ENCODE measurements at regions not wholly inside any gene's neighbourhood (a gene's known extent, or its start where the extent isn't known, plus 50 kb on each side); places are given as distances from the start of the nearest gene placed in this dataset.

DNA sequence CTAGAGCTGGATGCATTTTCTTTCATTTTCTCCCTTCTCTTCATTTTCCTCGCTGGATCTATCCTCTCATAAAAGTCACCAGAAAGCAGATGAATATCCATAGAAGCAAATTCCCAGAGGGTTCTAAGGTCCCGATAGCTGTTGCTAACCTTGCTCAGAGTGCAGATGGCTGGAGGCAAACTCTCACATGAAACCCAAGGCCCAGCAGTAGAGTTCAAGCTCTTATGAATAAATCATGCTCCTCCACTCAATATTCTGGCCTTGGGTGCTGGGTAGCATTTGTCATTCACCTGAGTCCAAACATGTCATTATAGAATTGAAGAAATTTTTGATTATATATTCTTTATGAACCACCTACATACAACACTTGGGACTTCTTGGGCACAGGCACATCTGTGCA lies 539.7 kb upstream of the MARCKS start:
- H3K4me3 ChIP-seq (ENCODE audit: low read depth, low read length), result no peak overlapping the region
- DNase-seq (ENCODE audit: low read depth), result no peak
- TF ChIP-seq, protein P1, sequence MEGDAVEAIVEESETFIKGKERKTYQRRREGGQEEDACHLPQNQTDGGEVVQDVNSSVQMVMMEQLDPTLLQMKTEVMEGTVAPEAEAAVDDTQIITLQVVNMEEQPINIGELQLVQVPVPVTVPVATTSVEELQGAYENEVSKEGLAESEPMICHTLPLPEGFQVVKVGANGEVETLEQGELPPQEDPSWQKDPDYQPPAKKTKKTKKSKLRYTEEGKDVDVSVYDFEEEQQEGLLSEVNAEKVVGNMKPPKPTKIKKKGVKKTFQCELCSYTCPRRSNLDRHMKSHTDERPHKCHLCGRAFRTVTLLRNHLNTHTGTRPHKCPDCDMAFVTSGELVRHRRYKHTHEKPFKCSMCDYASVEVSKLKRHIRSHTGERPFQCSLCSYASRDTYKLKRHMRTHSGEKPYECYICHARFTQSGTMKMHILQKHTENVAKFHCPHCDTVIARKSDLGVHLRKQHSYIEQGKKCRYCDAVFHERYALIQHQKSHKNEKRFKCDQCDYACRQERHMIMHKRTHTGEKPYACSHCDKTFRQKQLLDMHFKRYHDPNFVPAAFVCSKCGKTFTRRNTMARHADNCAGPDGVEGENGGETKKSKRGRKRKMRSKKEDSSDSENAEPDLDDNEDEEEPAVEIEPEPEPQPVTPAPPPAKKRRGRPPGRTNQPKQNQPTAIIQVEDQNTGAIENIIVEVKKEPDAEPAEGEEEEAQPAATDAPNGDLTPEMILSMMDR (IDR thresholded peaks at IDR 0.05; ENCODE audit: control insufficient read depth, extremely low read depth, insufficient read depth), result no peak

DNA sequence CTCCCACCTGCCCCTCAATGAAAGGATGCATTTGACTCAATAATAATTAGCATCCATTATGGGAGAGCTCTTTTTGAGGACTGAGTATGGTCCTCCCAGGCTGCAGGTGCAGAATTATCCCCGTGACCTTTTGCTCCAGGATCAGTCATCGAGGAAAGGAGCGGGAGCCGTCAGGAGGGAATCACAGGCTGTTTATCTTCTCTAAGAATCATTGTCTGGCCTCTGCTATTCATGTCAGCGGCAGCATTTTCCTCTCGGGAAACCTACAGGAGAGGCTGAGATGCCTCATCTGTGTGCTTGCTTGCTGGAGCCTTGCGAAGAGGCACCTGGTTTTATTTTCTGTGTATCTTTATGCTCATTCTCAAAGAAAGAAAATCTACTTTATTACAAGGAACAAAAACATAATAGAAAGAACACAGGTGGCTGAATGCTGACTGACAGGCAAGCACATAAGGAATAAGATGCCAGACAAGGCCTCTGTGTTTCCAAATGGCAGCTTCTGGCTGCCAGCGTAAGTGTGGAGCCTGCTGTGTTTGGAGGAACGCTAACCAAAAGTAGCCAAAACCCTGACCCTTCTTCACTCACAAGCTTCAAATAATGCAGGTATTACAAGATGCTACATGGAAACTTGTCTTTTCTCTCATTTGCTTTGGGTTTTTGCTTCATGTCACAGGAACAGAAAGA lies 539.1 kb upstream of the MARCKS start:
- TF ChIP-seq, protein P1 (IDR thresholded peaks at IDR 0.05; ENCODE audit: control insufficient read depth, extremely low read depth, insufficient read depth), result no peak
- H3K4me3 ChIP-seq (ENCODE audit: low read depth, low read length), result no peak overlapping the region
- DNase-seq (ENCODE audit: low read depth), result no peak

DNA sequence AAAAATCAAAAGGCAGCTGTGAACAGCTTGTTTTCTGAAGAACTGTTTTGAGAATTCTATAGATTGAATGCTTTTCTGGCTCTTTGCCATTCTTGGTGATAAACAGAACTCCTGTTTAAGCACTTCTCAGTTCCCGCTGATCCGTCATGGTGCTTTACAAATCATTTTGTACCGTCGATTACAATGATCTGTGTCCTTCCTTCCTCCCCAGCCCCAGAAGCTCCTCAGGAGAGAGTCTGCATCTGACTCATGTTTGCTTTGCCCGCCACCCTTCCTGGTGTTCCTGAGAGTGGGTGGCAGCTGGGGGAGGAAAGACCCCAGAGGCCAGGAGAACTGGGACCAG lies 538.6 kb upstream of the MARCKS start:
- TF ChIP-seq, protein P1 (IDR thresholded peaks at IDR 0.05; ENCODE audit: control insufficient read depth, extremely low read depth, insufficient read depth), result no peak
- no peak for DNase-seq (ENCODE audit: low read depth)
- H3K4me3 ChIP-seq (ENCODE audit: low read depth, low read length), result no peak overlapping the region

DNA sequence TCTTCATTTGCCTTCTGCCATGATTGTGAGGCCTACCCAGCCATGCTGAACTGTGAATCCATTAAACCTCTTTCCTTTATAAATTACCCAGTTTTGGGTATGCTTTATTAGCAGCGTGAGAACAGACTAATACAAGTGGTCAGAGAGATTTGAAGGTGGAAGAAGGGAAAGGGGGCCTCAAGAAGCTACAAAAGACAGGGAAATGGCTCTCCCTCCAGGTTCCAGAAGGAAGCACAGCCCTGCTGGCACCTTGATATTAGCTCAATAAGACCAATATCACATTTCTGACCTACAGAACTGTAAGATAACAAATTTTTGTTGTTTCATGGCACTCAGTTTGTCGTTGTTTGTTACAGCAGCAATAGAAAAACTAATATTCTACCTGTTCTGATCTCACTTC lies 536.5 kb upstream of the MARCKS start:
- TF ChIP-seq, protein P1 (IDR thresholded peaks at IDR 0.05; ENCODE audit: control insufficient read depth, extremely low read depth, insufficient read depth), result no peak
- no peak for DNase-seq (ENCODE audit: low read depth)
- no peak overlapping the region for H3K4me3 ChIP-seq (ENCODE audit: low read depth, low read length)

DNA sequence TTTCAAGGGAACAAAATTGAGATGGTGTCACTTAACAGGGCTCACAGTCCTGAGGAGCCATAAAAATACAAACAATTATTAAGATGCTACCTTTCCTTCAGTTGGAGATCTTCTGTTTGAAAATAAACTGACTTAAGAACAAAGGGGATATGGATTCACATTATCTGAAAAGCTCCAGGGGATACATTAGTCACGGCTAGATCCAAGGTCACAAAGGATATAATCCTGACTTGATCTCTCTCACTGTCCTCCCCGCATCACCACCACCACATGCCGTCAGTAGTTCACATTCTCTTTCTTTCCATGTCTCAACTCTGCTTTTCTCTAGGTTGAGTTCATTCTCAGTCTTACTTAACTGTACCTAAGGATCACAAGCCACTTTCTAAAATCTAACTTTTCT lies 530.4 kb upstream of the MARCKS start:
- TF ChIP-seq, protein P1 (IDR thresholded peaks at IDR 0.05; ENCODE audit: control insufficient read depth, extremely low read depth, insufficient read depth), result no peak
- H3K4me3 ChIP-seq (ENCODE audit: low read depth, low read length), result no peak overlapping the region
- DNase-seq (ENCODE audit: low read depth), result no peak

DNA sequence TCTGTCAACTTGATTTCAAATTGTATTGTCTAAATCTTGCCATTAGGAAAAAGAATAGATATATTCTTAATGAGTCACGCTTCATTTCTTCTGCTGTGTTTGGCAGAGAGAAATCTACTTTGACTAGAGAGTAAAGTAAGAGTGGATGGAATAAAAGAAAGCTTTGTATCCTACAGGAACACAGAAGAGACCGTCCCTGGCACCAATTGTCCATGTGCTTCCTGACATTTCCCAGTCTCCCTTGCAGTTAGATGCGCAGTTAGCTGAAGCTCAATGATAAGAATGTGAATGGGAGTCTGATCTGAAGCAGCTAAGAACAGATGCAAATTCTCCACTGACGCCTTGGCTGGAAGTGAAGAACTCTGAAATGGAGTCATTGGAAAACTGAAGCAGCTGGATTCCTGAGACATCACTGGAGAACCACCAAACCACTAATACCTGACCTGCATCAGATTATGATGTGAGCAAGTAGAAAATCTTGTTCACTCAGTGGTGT lies 528.2 kb upstream of the MARCKS start:
- DNase-seq (ENCODE audit: low read depth), result no peak
- no peak overlapping the region for H3K4me3 ChIP-seq (ENCODE audit: low read depth, low read length)
- TF ChIP-seq, protein P1 (IDR thresholded peaks at IDR 0.05; ENCODE audit: control insufficient read depth, extremely low read depth, insufficient read depth), result no peak
